ENCODE measurements at regions not wholly inside any gene's neighbourhood (a gene's known extent, or its start where the extent isn't known, plus 50 kb on each side); places are given as distances from the start of the nearest gene placed in this dataset.
"Not testable (repeated sequence)": the region's sequence is repeated elsewhere in the genome, so short reads cannot be mapped to it uniquely, and the experiment has no call there.

GRCh38 chr2:2587354-2587753 is 256.3 kb upstream of the MYT1L start:
- no peak for DNase-seq (ENCODE audit: low read depth in 4 of 4, low spot score in 3 of 4)

- DNase-seq (ENCODE audit: low read depth in 4 of 4, low spot score in 3 of 4), result no peak
Observed at GRCh38 chr2:2586931-2587330, 255.9 kb upstream of the MYT1L start.

- no peak for DNase-seq (ENCODE audit: low read depth in 4 of 4, low spot score in 3 of 4)
Observed at GRCh38 chr2:2586068-2586776, 255.1 kb upstream of the MYT1L start.

GRCh38 chr2:2582998-2583545 is 252.0 kb upstream of the MYT1L start:
- DNase-seq (ENCODE audit: low read depth in 4 of 4, low spot score in 3 of 4), result no peak

GRCh38 chr2:2581331-2582159 is 250.5 kb upstream of the MYT1L start:
- DNase-seq (ENCODE audit: low read depth in 4 of 4, low spot score in 3 of 4), result no peak

- DNase-seq (ENCODE audit: low read depth in 4 of 4, low spot score in 3 of 4), result not testable (repeated sequence)
Observed at GRCh38 chr2:2580841-2581240, 249.8 kb upstream of the MYT1L start.

- no peak for DNase-seq (ENCODE audit: low read depth in 4 of 4, low spot score in 3 of 4)
Observed at GRCh38 chr2:2580341-2580740, 249.3 kb upstream of the MYT1L start.

GRCh38 chr2:2579814-2580213 is 248.7 kb upstream of the MYT1L start:
- no peak for DNase-seq (ENCODE audit: low read depth in 4 of 4, low spot score in 3 of 4)

GRCh38 chr2:2577407-2577831 is 246.3 kb upstream of the MYT1L start:
- no peak for DNase-seq (ENCODE audit: low read depth in 4 of 4, low spot score in 3 of 4)

- DNase-seq (ENCODE audit: low read depth in 4 of 4, low spot score in 3 of 4), result no peak
Observed at GRCh38 chr2:2575870-2576386, 244.9 kb upstream of the MYT1L start.

GRCh38 chr2:2575181-2575577 is 244.1 kb upstream of the MYT1L start:
- DNase-seq (ENCODE audit: low read depth in 4 of 4, low spot score in 3 of 4), result no peak

GRCh38 chr2:2574401-2575180 is 243.5 kb upstream of the MYT1L start:
- no peak for DNase-seq (ENCODE audit: low read depth in 4 of 4, low spot score in 3 of 4)

- no peak for DNase-seq (ENCODE audit: low read depth in 4 of 4, low spot score in 3 of 4)
Observed at GRCh38 chr2:2573658-2574293, 242.7 kb upstream of the MYT1L start.

- DNase-seq (ENCODE audit: low read depth in 4 of 4, low spot score in 3 of 4), result no peak
Observed at GRCh38 chr2:2573205-2573604, 242.1 kb upstream of the MYT1L start.

GRCh38 chr2:2572393-2573204 is 241.5 kb upstream of the MYT1L start:
- no peak for DNase-seq (ENCODE audit: low read depth in 4 of 4, low spot score in 3 of 4)

- DNase-seq (ENCODE audit: low read depth in 4 of 4, low spot score in 3 of 4), result no peak
Observed at GRCh38 chr2:2571301-2572150, 240.5 kb upstream of the MYT1L start.

GRCh38 chr2:2570871-2571270 is 239.8 kb upstream of the MYT1L start:
- no peak for DNase-seq (ENCODE audit: low read depth in 4 of 4, low spot score in 3 of 4)

- DNase-seq (ENCODE audit: low read depth in 4 of 4, low spot score in 3 of 4), result no peak
Observed at GRCh38 chr2:2570360-2570759, 239.3 kb upstream of the MYT1L start.

- DNase-seq (ENCODE audit: low read depth in 4 of 4, low spot score in 3 of 4), result no peak
Observed at GRCh38 chr2:2569836-2570235, 238.8 kb upstream of the MYT1L start.

Data from right renal pelvis (tissue), 4 donors.